Uterus (tissue), 3 donors: ENCODE measurements at regions not wholly inside any gene's neighbourhood (a gene's known extent, or its start where the extent isn't known, plus 50 kb on each side); places are given as distances from the start of the nearest gene placed in this dataset.

Experiments
- DNase-seq, 2 donors: peaks; one replicate each; pipeline ENCODE4 v3.0.0-alpha.2; 2019 to 2020
- H3K27ac ChIP-seq, 2 donors: fragments of 200-600 bp; sonication (generic); 1 replicate in 1 of 2; 2 replicates in 1 of 2; pipeline ENCODE4 v1.5.1; 2016 to 2018
- H3K27me3 ChIP-seq, 2 donors: fragments of 200-600 bp; sonication (generic); one replicate each; pipeline ENCODE4 v1.5.1; 2018 to 2019; ENCODE audit warnings: control low read depth in 1 of 2
- H3K36me3 ChIP-seq, 2 donors: fragments of 200-600 bp; sonication (generic); one replicate each; pipeline ENCODE4 v1.5.1; 2019; ENCODE audit warnings: control low read depth in 1 of 2
- H3K4me1 ChIP-seq, 2 donors: fragments of 200-600 bp; sonication (generic); one replicate each; pipeline ENCODE4 v1.5.1; 2018 to 2019; ENCODE audit warnings: control low read depth in 1 of 2
- H3K4me3 ChIP-seq, 2 donors: fragments of 200-600 bp; sonication (generic); 1 replicate in 1 of 2; 2 replicates in 1 of 2; pipeline ENCODE4 v1.5.1; 2018 to 2019; ENCODE audit warnings: mild to moderate bottlenecking in 1 of 2
- H3K9me3 ChIP-seq, 2 donors: fragments of 200-600 bp; sonication (generic); one replicate each; pipeline ENCODE4 v1.5.1; 2019; ENCODE audit warnings: control low read depth in 1 of 2
- POLR2A ChIP-seq, 2 donors: fragments of 450-650 bp; IDR thresholded peaks; one replicate each; pipeline ENCODE4 v1.6.1; 2016; ENCODE audit warnings: antibody characterized with exemption in 2 of 2, mild to moderate bottlenecking in 1 of 2, moderate library complexity in 1 of 2
- intact Hi-C: fragments of 100-400 bp; cut with DNase I; formaldehyde crosslinking; loops from one replicate; pipeline ENCODE4 v1.15.1; 2023; ENCODE audit warnings: low total_unique reads
- TF ChIP-seq, protein P1 (sequence below), 4 experiments: fragments of 200-600 bp in 2 of 4; fragments of 450-650 bp in 2 of 4; sonication (generic) in 2 of 4; IDR thresholded peaks; one replicate each; pipeline ENCODE4 v1.5.1; 2016 to 2019; ENCODE audit warnings: antibody characterized with exemption in 4 of 4, mild to moderate bottlenecking in 2 of 4, moderate library complexity in 1 of 4
- donor health status: DM: yes; HTN: yes; CAD: no.

DNA sequence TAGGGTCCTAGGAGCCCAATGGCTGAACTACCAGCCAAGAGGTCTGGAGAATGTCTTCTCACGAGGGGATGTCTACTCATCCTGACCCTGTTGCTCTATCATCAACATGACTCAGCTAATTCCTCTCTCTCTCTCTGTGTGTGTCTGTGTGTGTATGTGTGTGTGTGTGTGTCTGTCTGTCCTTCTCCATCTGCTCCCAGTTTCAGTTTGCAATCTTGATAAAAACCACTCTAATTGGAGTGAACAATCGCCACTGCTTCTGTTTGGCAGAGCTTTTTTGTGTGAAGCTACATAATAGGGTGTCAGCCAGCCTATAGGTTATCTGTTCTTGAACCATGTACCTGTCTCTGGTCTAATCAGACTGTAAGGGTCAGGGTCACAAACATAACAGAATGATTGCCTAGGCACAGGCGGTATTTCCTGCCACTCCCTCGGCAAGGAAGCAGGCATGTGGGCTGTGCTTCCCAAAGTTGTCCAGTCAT is 219.8 kb downstream of the SH3BP4 start:
- DNase-seq = no peak
- Histone ChIP-seq H3K36me3 (no peaks in the 10 kb centered on the region), H3K4me1 (no peaks in the 10 kb centered on the region), H3K4me3 (no peak overlapping the region), H3K9me3 (no peaks in the 10 kb centered on the region), H3K27ac (no peak overlapping the region), H3K27me3 (no peaks in the 10 kb centered on the region)
- intact Hi-C loops = no loop called here
- TF ChIP-seq, protein P1, sequence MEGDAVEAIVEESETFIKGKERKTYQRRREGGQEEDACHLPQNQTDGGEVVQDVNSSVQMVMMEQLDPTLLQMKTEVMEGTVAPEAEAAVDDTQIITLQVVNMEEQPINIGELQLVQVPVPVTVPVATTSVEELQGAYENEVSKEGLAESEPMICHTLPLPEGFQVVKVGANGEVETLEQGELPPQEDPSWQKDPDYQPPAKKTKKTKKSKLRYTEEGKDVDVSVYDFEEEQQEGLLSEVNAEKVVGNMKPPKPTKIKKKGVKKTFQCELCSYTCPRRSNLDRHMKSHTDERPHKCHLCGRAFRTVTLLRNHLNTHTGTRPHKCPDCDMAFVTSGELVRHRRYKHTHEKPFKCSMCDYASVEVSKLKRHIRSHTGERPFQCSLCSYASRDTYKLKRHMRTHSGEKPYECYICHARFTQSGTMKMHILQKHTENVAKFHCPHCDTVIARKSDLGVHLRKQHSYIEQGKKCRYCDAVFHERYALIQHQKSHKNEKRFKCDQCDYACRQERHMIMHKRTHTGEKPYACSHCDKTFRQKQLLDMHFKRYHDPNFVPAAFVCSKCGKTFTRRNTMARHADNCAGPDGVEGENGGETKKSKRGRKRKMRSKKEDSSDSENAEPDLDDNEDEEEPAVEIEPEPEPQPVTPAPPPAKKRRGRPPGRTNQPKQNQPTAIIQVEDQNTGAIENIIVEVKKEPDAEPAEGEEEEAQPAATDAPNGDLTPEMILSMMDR (IDR thresholded peaks at IDR 0.05) = no peak
- no peak for TF ChIP-seq POLR2A (IDR thresholded peaks at IDR 0.05)

DNA sequence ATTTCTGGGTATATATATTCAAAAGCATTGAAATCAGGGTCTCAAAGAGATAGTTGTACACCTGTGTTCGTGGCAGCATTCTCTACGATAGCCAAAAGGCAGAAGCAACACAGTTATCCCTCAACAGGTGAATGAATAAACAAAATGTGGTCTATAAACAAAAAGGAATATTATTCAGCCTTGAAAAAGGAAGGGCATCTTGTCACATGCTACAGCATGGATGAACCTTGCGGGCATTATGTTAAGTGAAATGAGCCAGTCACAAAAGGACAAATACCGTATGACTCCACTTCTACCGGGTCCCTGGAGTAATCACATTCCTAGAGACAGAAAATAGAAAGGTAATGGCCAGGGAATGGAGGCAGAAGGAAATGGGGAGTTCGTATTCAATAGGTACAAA is 228.8 kb downstream of the SH3BP4 start:
- intact Hi-C loops = no loop called here
- TF ChIP-seq, protein P1 (IDR thresholded peaks at IDR 0.05) = no peak
- TF ChIP-seq POLR2A (IDR thresholded peaks at IDR 0.05) = no peak
- DNase-seq = no peak
- Histone ChIP-seq H3K36me3 (no peaks in the 10 kb centered on the region), H3K27me3 (no peaks in the 10 kb centered on the region), H3K4me3 (no peak overlapping the region), H3K4me1 (no peaks in the 10 kb centered on the region), H3K9me3 (no peaks in the 10 kb centered on the region), H3K27ac (no peak overlapping the region)

DNA sequence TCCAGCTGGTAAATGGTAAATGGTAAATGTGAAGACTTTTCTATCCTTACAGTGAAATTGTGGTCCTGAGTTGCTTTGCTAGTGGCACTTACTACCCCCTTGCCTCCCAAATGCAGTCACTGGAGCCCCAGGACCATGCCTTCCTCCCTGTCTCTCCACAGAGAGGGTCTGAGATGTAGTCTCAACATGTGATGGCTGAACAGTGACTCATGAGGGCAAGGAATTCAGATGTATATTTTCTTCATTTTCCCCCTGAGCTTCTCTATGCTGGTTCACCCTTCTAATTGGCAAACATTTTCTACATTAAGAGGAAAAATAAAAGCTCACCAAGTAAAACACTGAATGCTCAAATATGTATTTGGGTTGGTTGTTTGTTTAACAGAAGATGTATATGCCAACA is 232.0 kb downstream of the SH3BP4 start:
- TF ChIP-seq, protein P1 (IDR thresholded peaks at IDR 0.05) = no peak
- TF ChIP-seq POLR2A (IDR thresholded peaks at IDR 0.05) = no peak
- H3K36me3 ChIP-seq = no peaks in the 10 kb centered on the region
- H3K27me3 ChIP-seq = no peaks in the 10 kb centered on the region
- intact Hi-C loops = no loop called here
- no peak overlapping the region for H3K27ac ChIP-seq
- no peaks in the 10 kb centered on the region for H3K4me1 ChIP-seq
- no peak for DNase-seq
- H3K4me3 ChIP-seq = no peak overlapping the region
- H3K9me3 ChIP-seq = no peaks in the 10 kb centered on the region

DNA sequence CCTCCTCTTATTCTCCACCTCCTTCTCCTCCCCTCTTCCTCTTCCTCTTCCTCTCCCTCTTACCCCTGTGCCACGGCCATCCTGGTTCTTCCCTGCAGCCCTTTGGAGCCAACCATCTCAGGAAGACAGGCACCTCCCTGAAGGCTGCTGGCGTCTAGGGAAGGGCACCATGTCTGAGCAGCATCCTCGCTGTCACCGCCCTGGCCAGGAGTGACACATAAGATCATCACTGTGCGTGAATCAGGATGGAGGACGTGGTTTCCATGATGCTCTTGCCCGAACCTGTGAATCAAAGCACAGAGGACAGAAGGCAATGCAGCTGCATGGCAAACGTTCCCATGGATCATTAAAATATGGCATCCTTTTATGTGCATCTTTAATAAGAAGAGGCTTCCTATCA is 236.0 kb downstream of the SH3BP4 start:
- Histone ChIP-seq H3K27ac (no peak overlapping the region), H3K27me3 (no peaks in the 10 kb centered on the region), H3K4me3 (no peak overlapping the region), H3K9me3 (no peaks in the 10 kb centered on the region), H3K36me3 (no peaks in the 10 kb centered on the region), H3K4me1 (no peaks in the 10 kb centered on the region)
- intact Hi-C loops = no loop called here
- TF ChIP-seq, protein P1 (IDR thresholded peaks at IDR 0.05) = no peak
- TF ChIP-seq POLR2A (IDR thresholded peaks at IDR 0.05) = no peak
- no peak for DNase-seq

DNA sequence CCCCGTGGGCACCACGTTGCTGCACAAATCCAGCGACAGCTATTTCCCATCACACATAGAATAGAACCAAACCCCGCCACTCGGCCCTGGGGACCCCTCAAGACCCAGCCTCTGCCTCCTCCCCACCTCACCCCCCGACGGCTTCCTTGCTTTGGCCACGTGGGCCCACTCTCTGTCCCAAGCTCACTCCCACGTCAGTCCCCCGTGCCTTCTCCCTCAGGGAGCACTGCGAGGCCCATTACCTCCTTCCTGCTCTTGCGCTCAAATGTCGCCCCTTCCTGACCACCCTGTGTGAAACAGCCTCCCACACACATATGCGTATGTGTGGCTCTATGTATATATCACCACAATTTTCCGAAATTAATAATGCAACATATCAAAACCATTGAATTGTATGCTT is 239.7 kb downstream of the SH3BP4 start:
- no peak overlapping the region for H3K27ac ChIP-seq
- no peaks in the 10 kb centered on the region for H3K9me3 ChIP-seq
- H3K27me3 ChIP-seq = no peaks in the 10 kb centered on the region
- H3K36me3 ChIP-seq = no peaks in the 10 kb centered on the region
- no peak for DNase-seq
- no peaks in the 10 kb centered on the region for H3K4me1 ChIP-seq
- TF ChIP-seq, protein P1 (IDR thresholded peaks at IDR 0.05) = no peak
- no peak for TF ChIP-seq POLR2A (IDR thresholded peaks at IDR 0.05)
- H3K4me3 ChIP-seq = no peak overlapping the region
- intact Hi-C loops = no loop called here
